Transverse colon (tissue), 4 donors: ENCODE measurements at regions not wholly inside any gene's neighbourhood (a gene's known extent, or its start where the extent isn't known, plus 50 kb on each side); places are given as distances from the start of the nearest gene placed in this dataset.

Experiments
- EP300 ChIP-seq: sonication (generic); formaldehyde crosslinking; IDR thresholded peaks from one replicate; pipeline ENCODE4 v1.6.1; 2017; ENCODE audit warnings: antibody characterized with exemption, low read depth
- POLR2A ChIP-seq: fragments of 450-650 bp; IDR thresholded peaks from one replicate; pipeline ENCODE4 v1.6.1; 2016; ENCODE audit warnings: antibody characterized with exemption, mild to moderate bottlenecking, moderate library complexity
- POLR2AphosphoS5 ChIP-seq, 3 donors: sonication (generic); formaldehyde crosslinking; IDR thresholded peaks; one replicate each; pipeline ENCODE4 v1.6.1; 2016; ENCODE audit warnings: antibody characterized with exemption in 3 of 3
- TF ChIP-seq, protein P1 (sequence below), 5 experiments: fragments of 200-600 bp in 3 of 5; fragments of 450-650 bp in 2 of 5; sonication (generic) in 3 of 5; IDR thresholded peaks; 1 replicate in 2 of 5; 2 replicates in 3 of 5; pipeline ENCODE4 v1.5.1; 2016 to 2017; ENCODE audit warnings: antibody characterized with exemption in 5 of 5, inconsistent platforms in 3 of 5, mild to moderate bottlenecking in 2 of 5, moderate library complexity in 1 of 5

DNA sequence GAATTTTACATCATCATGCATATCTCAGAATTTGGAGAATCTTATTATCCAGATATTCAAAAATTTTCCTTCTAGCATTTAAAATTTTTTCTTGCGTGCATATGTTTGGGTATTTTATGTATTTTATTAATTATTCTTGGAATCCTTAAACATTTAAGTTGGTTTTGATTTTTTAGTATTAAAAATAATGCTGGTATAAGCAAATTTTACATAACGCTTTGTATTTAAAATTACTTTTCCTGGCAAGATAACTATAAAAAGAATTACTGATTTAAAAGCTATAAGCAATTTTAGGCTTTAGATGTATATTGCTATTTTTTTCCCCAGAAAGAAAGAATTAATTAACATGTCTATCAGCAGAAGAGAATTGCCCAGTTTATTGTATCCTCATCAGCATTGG is 224.6 kb upstream of the STXBP6 start:
- TF ChIP-seq, protein P1, sequence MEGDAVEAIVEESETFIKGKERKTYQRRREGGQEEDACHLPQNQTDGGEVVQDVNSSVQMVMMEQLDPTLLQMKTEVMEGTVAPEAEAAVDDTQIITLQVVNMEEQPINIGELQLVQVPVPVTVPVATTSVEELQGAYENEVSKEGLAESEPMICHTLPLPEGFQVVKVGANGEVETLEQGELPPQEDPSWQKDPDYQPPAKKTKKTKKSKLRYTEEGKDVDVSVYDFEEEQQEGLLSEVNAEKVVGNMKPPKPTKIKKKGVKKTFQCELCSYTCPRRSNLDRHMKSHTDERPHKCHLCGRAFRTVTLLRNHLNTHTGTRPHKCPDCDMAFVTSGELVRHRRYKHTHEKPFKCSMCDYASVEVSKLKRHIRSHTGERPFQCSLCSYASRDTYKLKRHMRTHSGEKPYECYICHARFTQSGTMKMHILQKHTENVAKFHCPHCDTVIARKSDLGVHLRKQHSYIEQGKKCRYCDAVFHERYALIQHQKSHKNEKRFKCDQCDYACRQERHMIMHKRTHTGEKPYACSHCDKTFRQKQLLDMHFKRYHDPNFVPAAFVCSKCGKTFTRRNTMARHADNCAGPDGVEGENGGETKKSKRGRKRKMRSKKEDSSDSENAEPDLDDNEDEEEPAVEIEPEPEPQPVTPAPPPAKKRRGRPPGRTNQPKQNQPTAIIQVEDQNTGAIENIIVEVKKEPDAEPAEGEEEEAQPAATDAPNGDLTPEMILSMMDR (IDR thresholded peaks at IDR 0.05) = no peak
- TF ChIP-seq POLR2A (no peak), EP300 (no peak), POLR2AphosphoS5 (IDR thresholded peaks at IDR 0.05) (no peak)
